Neural cell (in vitro differentiated cells): ENCODE measurements at regions not wholly inside any gene's neighbourhood (a gene's known extent, or its start where the extent isn't known, plus 50 kb on each side); places are given as distances from the start of the nearest gene placed in this dataset.

Experiments used
- H2AFZ ChIP-seq: fragments of 200-600, 300-800 bp; sonication (generic), shearing (Covaris generic); 2 replicates; pipeline ENCODE4 v1.6.0; 2014; ENCODE audit warnings: low read depth, mild to moderate bottlenecking, antibody characterized with exemption, low read length, moderate library complexity
- H3F3A ChIP-seq: fragments of 200-600 bp; shearing (Covaris generic); 2 replicates; pipeline ENCODE4 v1.6.1; 2016; ENCODE audit warnings: mild to moderate bottlenecking, moderate library complexity, mixed read lengths, antibody characterized with exemption, low read length; ENCODE audit not compliant: insufficient read depth, poor library complexity, severe bottlenecking
- H3K27ac ChIP-seq: fragments of 200-600, 300-800 bp; sonication (generic), shearing (Covaris generic); 2 replicates; pipeline ENCODE4 v1.5.1; 2014; ENCODE audit warnings: mild to moderate bottlenecking, low read length, moderate library complexity
- H3K27me3 ChIP-seq: fragments of 300-800, 200-600 bp; sonication (generic), shearing (Covaris generic); 2 replicates; pipeline ENCODE4 v1.6.0; 2014; ENCODE audit warnings: mild to moderate bottlenecking, low read depth, low read length, moderate library complexity; ENCODE audit not compliant: insufficient read depth
- H3K36me3 ChIP-seq: fragments of 300-800, 200-600 bp; sonication (generic), shearing (Covaris generic); 2 replicates; pipeline ENCODE4 v1.5.1; 2014; ENCODE audit warnings: mild to moderate bottlenecking, antibody characterized with exemption, low read length, moderate library complexity; ENCODE audit not compliant: insufficient read depth
- H3K4me2 ChIP-seq: fragments of 300-800, 200-600 bp; sonication (generic), shearing (Covaris generic); 2 replicates; pipeline ENCODE4 v1.6.0; 2014; ENCODE audit warnings: mild to moderate bottlenecking, low read length
- H3K4me3 ChIP-seq: fragments of 300-800, 200-600 bp; sonication (generic), shearing (Covaris generic); 2 replicates; pipeline ENCODE4 v1.5.1; 2014; ENCODE audit warnings: mild to moderate bottlenecking, low read length, moderate library complexity
- H3K79me2 ChIP-seq: fragments of 200-600 bp; shearing (Covaris generic); replicated peaks from 2 replicates; pipeline ENCODE4 v1.6.0; 2014; ENCODE audit warnings: mild to moderate bottlenecking, low read length, moderate library complexity; ENCODE audit not compliant: insufficient read depth
- H3K9ac ChIP-seq: fragments of 300-800, 200-600 bp; sonication (generic), shearing (Covaris generic); 2 replicates; pipeline ENCODE4 v1.6.1; 2016; ENCODE audit warnings: mild to moderate bottlenecking, low read length, mixed read lengths
- H3K9me2 ChIP-seq: fragments of 200-600 bp; shearing (Covaris generic); 2 replicates; pipeline ENCODE4 v1.6.1; 2016; ENCODE audit warnings: mild to moderate bottlenecking, low read length, mixed read lengths; ENCODE audit not compliant: insufficient read depth
- H3K9me3 ChIP-seq: fragments of 200-600, 300-800 bp; sonication (generic), shearing (Covaris generic); 2 replicates; pipeline ENCODE4 v1.6.1; 2016; ENCODE audit warnings: mild to moderate bottlenecking, mixed run types, low read length, moderate library complexity, mixed read lengths
- H4K20me1 ChIP-seq: fragments of 200-600 bp; shearing (Covaris generic); 2 replicates; pipeline ENCODE4 v1.6.1; 2016; ENCODE audit warnings: mild to moderate bottlenecking, mixed run types; ENCODE audit not compliant: insufficient read depth
- EP300 ChIP-seq: fragments of 450-650 bp; conservative IDR thresholded peaks from 2 replicates; pipeline ENCODE4 v1.6.1; 2014; ENCODE audit warnings: antibody characterized with exemption, mild to moderate bottlenecking, moderate library complexity; ENCODE audit not compliant: poor library complexity, severe bottlenecking
- EZH2 ChIP-seq: fragments of 200-600, 300-800 bp; shearing (Covaris generic), sonication (generic); IDR thresholded peaks from 2 replicates; pipeline ENCODE4 v1.6.1; 2014; ENCODE audit warnings: antibody characterized with exemption, low read length, borderline replicate concordance, mild to moderate bottlenecking; ENCODE audit not compliant: insufficient read depth, poor library complexity, severe bottlenecking
- MXI1 ChIP-seq: fragments of 450-650 bp; conservative IDR thresholded peaks from 2 replicates; pipeline ENCODE4 v1.6.1; 2014; ENCODE audit warnings: antibody characterized with exemption, mild to moderate bottlenecking; ENCODE audit not compliant: poor library complexity, severe bottlenecking
- POLR2AphosphoS5 ChIP-seq: IDR thresholded peaks from 2 replicates; pipeline ENCODE4 v1.6.1; 2012
- RAD21 ChIP-seq: fragments of 450-650 bp; conservative IDR thresholded peaks from 2 replicates; pipeline ENCODE4 v1.6.1; 2014; ENCODE audit warnings: antibody characterized with exemption, mild to moderate bottlenecking, moderate library complexity
- SMC3 ChIP-seq: fragments of 450-650 bp; conservative IDR thresholded peaks from 2 replicates; pipeline ENCODE4 v1.6.1; 2014; ENCODE audit warnings: antibody characterized with exemption, mild to moderate bottlenecking, moderate library complexity; ENCODE audit not compliant: poor library complexity
- TAF1 ChIP-seq: IDR thresholded peaks from 2 replicates; pipeline ENCODE4 v1.6.1; 2012; ENCODE audit warnings: low read depth
- TF ChIP-seq, protein P1 (sequence below): IDR thresholded peaks from 2 replicates; pipeline ENCODE4 v1.6.1; 2012; ENCODE audit warnings: borderline replicate concordance
- TF ChIP-seq, protein P2 (sequence below): fragments of 450-650 bp; IDR thresholded peaks from 2 replicates; pipeline ENCODE4 v1.5.1; 2014; ENCODE audit warnings: antibody characterized with exemption, mild to moderate bottlenecking, moderate library complexity; ENCODE audit not compliant: poor library complexity, severe bottlenecking

DNA sequence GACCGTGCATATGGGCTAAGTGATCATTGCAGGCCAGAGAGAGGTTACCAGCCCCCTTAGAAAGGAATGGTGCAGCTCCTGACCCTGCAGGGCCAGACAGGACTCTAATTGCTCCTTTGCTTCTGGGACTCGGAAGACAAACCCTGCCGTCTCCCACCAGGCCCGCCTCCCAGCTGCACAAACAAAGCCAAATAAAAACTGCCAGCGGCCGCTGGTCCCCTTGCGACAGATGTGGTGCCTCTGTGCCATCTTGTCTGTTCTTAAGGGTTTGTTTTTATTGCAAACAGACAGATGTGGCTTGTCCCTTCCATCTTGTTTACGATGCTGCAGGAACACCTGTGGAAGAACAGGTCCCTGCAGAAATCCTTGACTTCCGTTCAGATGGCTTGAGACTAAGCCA is 434.4 kb upstream of the TSHZ3 start:
- TF ChIP-seq RAD21 (no peak), TAF1 (no peak), MXI1 (no peak), POLR2AphosphoS5 (no peak), SMC3 (no peak), EZH2 (no peak), EP300 (no peak)
- TF ChIP-seq, protein P1, sequence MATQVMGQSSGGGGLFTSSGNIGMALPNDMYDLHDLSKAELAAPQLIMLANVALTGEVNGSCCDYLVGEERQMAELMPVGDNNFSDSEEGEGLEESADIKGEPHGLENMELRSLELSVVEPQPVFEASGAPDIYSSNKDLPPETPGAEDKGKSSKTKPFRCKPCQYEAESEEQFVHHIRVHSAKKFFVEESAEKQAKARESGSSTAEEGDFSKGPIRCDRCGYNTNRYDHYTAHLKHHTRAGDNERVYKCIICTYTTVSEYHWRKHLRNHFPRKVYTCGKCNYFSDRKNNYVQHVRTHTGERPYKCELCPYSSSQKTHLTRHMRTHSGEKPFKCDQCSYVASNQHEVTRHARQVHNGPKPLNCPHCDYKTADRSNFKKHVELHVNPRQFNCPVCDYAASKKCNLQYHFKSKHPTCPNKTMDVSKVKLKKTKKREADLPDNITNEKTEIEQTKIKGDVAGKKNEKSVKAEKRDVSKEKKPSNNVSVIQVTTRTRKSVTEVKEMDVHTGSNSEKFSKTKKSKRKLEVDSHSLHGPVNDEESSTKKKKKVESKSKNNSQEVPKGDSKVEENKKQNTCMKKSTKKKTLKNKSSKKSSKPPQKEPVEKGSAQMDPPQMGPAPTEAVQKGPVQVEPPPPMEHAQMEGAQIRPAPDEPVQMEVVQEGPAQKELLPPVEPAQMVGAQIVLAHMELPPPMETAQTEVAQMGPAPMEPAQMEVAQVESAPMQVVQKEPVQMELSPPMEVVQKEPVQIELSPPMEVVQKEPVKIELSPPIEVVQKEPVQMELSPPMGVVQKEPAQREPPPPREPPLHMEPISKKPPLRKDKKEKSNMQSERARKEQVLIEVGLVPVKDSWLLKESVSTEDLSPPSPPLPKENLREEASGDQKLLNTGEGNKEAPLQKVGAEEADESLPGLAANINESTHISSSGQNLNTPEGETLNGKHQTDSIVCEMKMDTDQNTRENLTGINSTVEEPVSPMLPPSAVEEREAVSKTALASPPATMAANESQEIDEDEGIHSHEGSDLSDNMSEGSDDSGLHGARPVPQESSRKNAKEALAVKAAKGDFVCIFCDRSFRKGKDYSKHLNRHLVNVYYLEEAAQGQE: no peak
- TF ChIP-seq, protein P2, sequence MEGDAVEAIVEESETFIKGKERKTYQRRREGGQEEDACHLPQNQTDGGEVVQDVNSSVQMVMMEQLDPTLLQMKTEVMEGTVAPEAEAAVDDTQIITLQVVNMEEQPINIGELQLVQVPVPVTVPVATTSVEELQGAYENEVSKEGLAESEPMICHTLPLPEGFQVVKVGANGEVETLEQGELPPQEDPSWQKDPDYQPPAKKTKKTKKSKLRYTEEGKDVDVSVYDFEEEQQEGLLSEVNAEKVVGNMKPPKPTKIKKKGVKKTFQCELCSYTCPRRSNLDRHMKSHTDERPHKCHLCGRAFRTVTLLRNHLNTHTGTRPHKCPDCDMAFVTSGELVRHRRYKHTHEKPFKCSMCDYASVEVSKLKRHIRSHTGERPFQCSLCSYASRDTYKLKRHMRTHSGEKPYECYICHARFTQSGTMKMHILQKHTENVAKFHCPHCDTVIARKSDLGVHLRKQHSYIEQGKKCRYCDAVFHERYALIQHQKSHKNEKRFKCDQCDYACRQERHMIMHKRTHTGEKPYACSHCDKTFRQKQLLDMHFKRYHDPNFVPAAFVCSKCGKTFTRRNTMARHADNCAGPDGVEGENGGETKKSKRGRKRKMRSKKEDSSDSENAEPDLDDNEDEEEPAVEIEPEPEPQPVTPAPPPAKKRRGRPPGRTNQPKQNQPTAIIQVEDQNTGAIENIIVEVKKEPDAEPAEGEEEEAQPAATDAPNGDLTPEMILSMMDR: no peak
- Histone ChIP-seq H2AFZ (no peak overlapping the region), H3K9me3 (no peaks in the 10 kb centered on the region), H3F3A (no peaks in the 10 kb centered on the region), H3K27me3 (no peaks in the 10 kb centered on the region), H3K4me3 (no peak overlapping the region), H3K4me2 (no peak overlapping the region), H3K27ac (no peak overlapping the region), H3K36me3 (no peaks in the 10 kb centered on the region), H4K20me1 (no peaks in the 10 kb centered on the region), H3K9me2 (no peaks in the 10 kb centered on the region), H3K79me2 (no peaks in the 10 kb centered on the region), H3K9ac (no peak overlapping the region)

DNA sequence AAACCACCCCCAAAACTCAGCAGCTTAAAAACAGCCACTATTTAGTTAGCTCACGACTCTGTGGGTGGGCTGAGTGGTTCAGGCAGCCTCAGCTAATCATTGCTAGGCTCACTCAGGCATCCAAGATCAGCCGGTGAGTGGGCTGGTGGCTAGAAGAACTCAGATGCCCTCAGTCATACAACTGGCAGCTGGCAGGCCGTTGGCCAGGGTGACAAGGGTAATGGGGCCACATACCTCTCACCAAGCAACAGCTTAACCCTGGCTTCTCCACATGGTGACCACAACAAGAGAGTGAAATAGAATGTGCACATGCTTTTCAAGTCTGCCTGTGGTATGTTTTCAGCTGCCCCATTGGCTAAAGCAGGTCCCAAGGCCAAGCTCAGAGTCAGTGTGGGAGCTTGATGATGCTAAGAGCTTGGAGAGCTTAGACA is 435.4 kb upstream of the TSHZ3 start:
- Histone ChIP-seq H3K27me3 (no peaks in the 10 kb centered on the region), H3K4me3 (no peak overlapping the region), H3K36me3 (no peaks in the 10 kb centered on the region), H3K9me3 (no peaks in the 10 kb centered on the region), H3F3A (no peaks in the 10 kb centered on the region), H2AFZ (no peak overlapping the region), H3K9me2 (no peaks in the 10 kb centered on the region), H3K27ac (no peak overlapping the region), H3K9ac (no peak overlapping the region), H3K4me2 (no peak overlapping the region), H4K20me1 (no peaks in the 10 kb centered on the region), H3K79me2 (no peaks in the 10 kb centered on the region)
- TF ChIP-seq RAD21 (no peak), EP300 (no peak), POLR2AphosphoS5 (no peak), MXI1 (no peak), SMC3 (no peak)
- TF ChIP-seq, protein P1: no peak
- TF ChIP-seq, protein P2: no peak
